Skeletal muscle tissue (tissue), 3 donors: ENCODE measurements at regions not wholly inside any gene's neighbourhood (a gene's known extent, or its start where the extent isn't known, plus 50 kb on each side); places are given as distances from the start of the nearest gene placed in this dataset.

ENCODE experiments used
- H3K27ac ChIP-seq: one replicate; pipeline ENCODE4 v1.7.0; 2013; ENCODE audit warnings: mild to moderate bottlenecking, low read depth, low read length, inconsistent platforms
- H3K27me3 ChIP-seq, 3 donors: one replicate each; pipeline ENCODE4 v1.7.0; 2013; ENCODE audit warnings: low read length in 3 of 3; ENCODE audit not compliant: control insufficient read depth in 3 of 3, insufficient read depth in 3 of 3
- H3K36me3 ChIP-seq, 3 donors: one replicate each; pipeline ENCODE4 v1.7.0; 2013; ENCODE audit warnings: low read length in 3 of 3; ENCODE audit not compliant: control insufficient read depth in 3 of 3, insufficient read depth in 3 of 3
- H3K4me1 ChIP-seq, 3 donors: one replicate each; pipeline ENCODE4 v1.7.0; 2013; ENCODE audit warnings: low read length in 3 of 3, mild to moderate bottlenecking in 3 of 3; ENCODE audit not compliant: control insufficient read depth in 3 of 3, insufficient read depth in 3 of 3
- H3K4me3 ChIP-seq, 3 donors: one replicate each; pipeline ENCODE4 v1.7.0; 2013; ENCODE audit warnings: low read length in 3 of 3
- H3K9ac ChIP-seq, 3 donors: one replicate each; pipeline ENCODE4 v1.7.0; 2013; ENCODE audit warnings: low read length in 3 of 3, mild to moderate bottlenecking in 3 of 3, moderate library complexity in 2 of 3, low read depth in 1 of 3
- H3K9me3 ChIP-seq, 3 donors: one replicate each; pipeline ENCODE4 v1.7.0; 2013; ENCODE audit warnings: low read length in 3 of 3; ENCODE audit not compliant: control insufficient read depth in 3 of 3
- donor health status: Osteomylitis.

DNA sequence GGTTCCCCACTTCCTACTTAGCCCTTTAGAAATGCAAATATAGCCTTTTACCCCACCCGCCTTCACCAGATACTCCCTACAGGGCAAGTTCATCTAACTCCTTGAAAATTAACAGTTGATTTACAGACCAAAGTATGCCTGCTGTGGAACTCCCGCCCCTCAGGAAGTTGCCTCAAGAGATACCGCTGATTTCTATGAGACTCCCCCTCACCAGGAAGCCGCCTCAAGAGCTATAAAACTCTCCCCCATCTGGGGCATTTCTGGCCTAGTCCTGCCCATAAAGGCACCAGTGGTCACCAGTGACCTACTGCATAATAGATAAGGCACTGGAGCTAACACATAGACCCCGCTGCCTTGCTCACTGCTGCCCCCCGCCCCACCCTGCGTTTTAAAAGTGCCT, 201.7 kb upstream of the UBL3 start:
- Histone ChIP-seq H3K4me3 (no peak overlapping the region), H3K27me3 (peaks cover 0 to 2% (median 0%) of the 10 kb centered on the region in 3 donors), H3K9ac (no peak overlapping the region), H3K27ac (no peak overlapping the region), H3K36me3 (no peaks in the 10 kb centered on the region), H3K4me1 (no peaks in the 10 kb centered on the region), H3K9me3 (no peaks in the 10 kb centered on the region)

GRCh38 chr13:30051531-30052060, 201.2 kb upstream of the UBL3 start:
- H3K4me1 ChIP-seq: no peaks in the 10 kb centered on the region
- no peak overlapping the region for H3K9ac ChIP-seq
- H3K9me3 ChIP-seq: no peaks in the 10 kb centered on the region
- no peak overlapping the region for H3K27ac ChIP-seq
- no peaks in the 10 kb centered on the region for H3K36me3 ChIP-seq
- no peak overlapping the region for H3K4me3 ChIP-seq
- peaks cover 0 to 2% (median 0%) of the 10 kb centered on the region in 3 donors for H3K27me3 ChIP-seq

DNA sequence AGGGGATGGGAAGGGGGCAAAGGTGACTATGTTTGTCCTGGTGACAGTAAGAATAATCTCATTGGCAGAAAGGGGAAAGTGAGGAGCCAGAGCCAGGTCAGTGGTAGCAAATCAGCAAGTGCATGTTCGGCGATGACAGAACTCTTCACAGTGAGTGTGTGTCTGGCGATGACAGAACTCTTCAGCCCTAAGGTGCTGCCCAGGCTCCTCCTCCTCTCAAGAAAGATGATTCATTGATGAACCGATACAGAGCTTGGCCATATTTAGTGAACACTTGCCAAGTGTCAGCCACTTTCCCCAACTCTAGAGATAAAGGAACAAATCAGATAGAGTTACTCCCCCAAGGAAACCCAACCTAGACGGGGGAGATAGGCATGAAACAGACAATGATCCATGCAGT, 199.3 kb upstream of the UBL3 start:
- H3K4me1 ChIP-seq: no peaks in the 10 kb centered on the region
- H3K9me3 ChIP-seq: no peaks in the 10 kb centered on the region
- H3K27me3 ChIP-seq: peaks cover 0 to 2% (median 0%) of the 10 kb centered on the region in 3 donors
- H3K9ac ChIP-seq: no peak overlapping the region
- no peak overlapping the region for H3K27ac ChIP-seq
- H3K36me3 ChIP-seq: no peaks in the 10 kb centered on the region
- no peak overlapping the region for H3K4me3 ChIP-seq

GRCh38 chr13:30047154-30047874, 196.9 kb upstream of the UBL3 start:
- Histone ChIP-seq H3K4me3 (no peak overlapping the region), H3K27me3 (no peaks in the 10 kb centered on the region), H3K27ac (no peak overlapping the region), H3K9me3 (peaks cover 0 to 3% (median 0%) of the 10 kb centered on the region in 3 donors), H3K4me1 (no peaks in the 10 kb centered on the region), H3K36me3 (no peaks in the 10 kb centered on the region), H3K9ac (no peak overlapping the region)

DNA sequence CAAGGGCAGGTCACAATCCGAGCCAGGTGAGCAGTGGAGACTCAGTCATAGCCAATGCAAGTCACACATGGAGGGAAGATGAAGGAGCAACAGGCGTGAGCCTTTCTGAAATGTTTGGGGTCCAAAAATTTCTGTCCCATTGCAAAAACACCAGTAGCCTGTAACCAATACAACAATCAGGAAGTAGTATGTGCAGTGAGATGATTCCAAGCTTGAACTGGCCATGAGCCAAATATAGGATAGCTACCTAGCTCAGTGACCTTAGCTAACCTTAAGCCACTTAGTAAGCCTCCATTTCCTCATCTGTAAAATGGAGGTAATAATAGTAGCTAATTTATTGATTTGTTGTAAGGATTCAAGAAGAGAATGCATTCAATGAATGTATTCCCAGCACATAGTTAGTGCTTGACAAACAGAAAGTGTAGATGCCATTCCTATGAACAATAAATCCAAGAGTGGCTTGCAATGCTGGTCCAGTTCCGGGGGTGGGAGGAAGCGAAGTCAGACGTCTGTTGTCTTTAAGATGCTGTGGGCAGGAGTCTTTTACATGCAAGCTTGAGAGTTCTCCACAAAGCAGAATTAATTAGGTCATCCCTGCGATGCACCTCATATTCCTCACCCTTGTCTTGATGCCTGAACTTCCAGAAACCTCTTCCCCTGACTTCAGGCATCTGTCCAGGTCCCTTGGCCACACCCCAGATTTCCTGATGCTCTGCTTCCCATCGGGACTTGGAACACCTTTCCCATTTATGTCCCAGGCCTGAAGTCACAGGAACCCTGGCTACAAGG, 195.7 kb upstream of the UBL3 start:
- Histone ChIP-seq H3K27me3 (no peaks in the 10 kb centered on the region), H3K4me3 (no peak overlapping the region), H3K9ac (no peak overlapping the region), H3K27ac (no peak overlapping the region), H3K9me3 (peaks cover 0 to 3% (median 0%) of the 10 kb centered on the region in 3 donors), H3K36me3 (no peaks in the 10 kb centered on the region), H3K4me1 (no peaks in the 10 kb centered on the region)

- Histone ChIP-seq H3K27me3 (peaks cover 3 to 5% (median 3%) of the 10 kb centered on the region in 3 donors), H3K9ac (no peak overlapping the region), H3K4me1 (no peaks in the 10 kb centered on the region), H3K4me3 (no peak overlapping the region), H3K36me3 (no peaks in the 10 kb centered on the region), H3K9me3 (peaks cover 0 to 3% (median 0%) of the 10 kb centered on the region in 3 donors), H3K27ac (no peak overlapping the region)
Observed at GRCh38 chr13:30044932-30045331, 194.5 kb upstream of the UBL3 start.

DNA sequence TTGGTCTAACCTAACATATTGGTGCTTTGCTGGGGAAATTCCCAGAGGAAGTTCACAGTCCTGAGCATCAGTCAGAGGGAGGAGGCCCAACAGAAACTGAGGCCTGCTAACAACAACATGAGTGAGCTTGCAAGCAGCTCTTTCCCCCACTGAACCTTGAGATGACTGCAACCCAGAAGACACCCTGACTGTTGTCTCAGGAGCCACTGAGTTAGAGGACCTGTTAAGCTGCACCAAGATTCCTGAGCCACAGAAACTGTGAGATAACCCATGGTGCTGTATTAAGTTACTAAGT, 193.2 kb upstream of the UBL3 start:
- H3K4me1 ChIP-seq: no peaks in the 10 kb centered on the region
- peaks cover 3 to 10% (median 5%) of the 10 kb centered on the region in 3 donors for H3K27me3 ChIP-seq
- H3K36me3 ChIP-seq: no peaks in the 10 kb centered on the region

DNA sequence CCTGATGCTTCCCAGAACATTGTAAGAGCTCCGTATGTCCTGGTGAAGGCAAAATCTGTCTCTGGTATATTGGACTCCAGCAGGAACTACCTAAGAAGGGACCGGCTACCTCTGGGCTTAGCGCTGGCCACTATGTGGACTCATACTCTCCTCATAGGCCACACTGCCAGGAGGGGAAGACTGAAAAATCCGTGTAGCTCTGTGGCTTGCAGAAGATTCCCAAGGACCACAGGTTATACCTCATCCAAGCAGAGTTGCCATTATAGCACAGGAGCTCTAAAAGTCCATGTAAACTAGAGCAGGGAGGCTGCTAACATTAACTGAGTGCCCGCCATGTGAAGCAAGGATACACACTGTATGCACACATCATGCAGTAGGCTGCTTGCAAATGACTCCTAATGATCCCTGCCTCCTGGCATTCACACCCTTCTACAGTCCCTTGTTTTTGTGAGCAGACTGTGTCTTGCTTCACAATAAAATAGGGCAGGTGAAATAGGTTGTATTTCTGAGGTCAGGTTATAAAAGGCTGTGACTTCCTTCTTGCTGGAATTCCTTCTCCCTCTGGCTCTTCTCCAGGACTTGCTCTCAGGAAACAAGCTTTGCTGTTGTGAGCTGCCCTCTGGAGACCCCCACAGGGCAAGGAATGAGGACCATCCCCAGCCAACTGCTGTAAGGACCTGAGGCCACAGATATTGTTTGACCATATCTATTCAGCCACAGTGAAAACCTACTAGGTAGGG, 192.6 kb upstream of the UBL3 start:
- H3K4me1 ChIP-seq: no peaks in the 10 kb centered on the region
- no peak overlapping the region for H3K27ac ChIP-seq
- no peak overlapping the region for H3K9ac ChIP-seq
- H3K36me3 ChIP-seq: no peaks in the 10 kb centered on the region
- peaks cover 0 to 3% (median 0%) of the 10 kb centered on the region in 3 donors for H3K9me3 ChIP-seq
- H3K4me3 ChIP-seq: no peak overlapping the region
- H3K27me3 ChIP-seq: peaks cover 3 to 13% (median 5%) of the 10 kb centered on the region in 3 donors

More for the DNA sequence above, 193.2 kb upstream of the UBL3 start:
- Histone ChIP-seq H3K9me3 (peaks cover 0 to 3% (median 0%) of the 10 kb centered on the region in 3 donors), H3K4me3 (no peak overlapping the region), H3K27ac (no peak overlapping the region), H3K9ac (no peak overlapping the region)

DNA sequence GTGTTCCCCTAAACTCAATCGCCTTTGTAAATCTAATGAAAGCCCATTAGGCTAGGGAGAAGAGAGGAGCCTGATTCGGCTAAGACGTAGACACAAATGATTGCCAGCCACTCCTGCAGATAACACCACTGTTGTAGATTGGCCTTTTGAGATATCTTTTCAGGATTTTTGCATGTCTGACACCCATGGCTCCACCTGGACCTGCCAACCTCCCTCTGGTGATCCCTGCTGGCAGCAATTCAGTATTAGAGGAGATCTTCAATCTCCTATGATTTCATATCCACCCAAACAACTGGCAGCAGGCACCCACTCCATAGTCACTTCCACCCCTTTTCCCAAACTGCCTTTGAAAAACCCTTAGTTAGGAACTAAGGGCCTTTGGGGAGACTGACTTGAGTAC, 191.9 kb upstream of the UBL3 start:
- Histone ChIP-seq H3K27me3 (peaks cover 3 to 13% (median 5%) of the 10 kb centered on the region in 3 donors), H3K36me3 (no peaks in the 10 kb centered on the region), H3K4me3 (no peak overlapping the region), H3K9ac (no peak overlapping the region), H3K27ac (no peak overlapping the region), H3K4me1 (no peaks in the 10 kb centered on the region), H3K9me3 (peaks cover 0 to 3% (median 0%) of the 10 kb centered on the region in 3 donors)
